ENCODE measurements at regions not wholly inside any gene's neighbourhood (a gene's known extent, or its start where the extent isn't known, plus 50 kb on each side); places are given as distances from the start of the nearest gene placed in this dataset.
"Not testable (repeated sequence)": the region's sequence is repeated elsewhere in the genome, so short reads cannot be mapped to it uniquely, and the experiment has no call there.

GRCh38 chr7:93048136-93048930 lies 69.4 kb downstream of the SAMD9 start:
- DNase-seq = peak; percentile 37

DNA sequence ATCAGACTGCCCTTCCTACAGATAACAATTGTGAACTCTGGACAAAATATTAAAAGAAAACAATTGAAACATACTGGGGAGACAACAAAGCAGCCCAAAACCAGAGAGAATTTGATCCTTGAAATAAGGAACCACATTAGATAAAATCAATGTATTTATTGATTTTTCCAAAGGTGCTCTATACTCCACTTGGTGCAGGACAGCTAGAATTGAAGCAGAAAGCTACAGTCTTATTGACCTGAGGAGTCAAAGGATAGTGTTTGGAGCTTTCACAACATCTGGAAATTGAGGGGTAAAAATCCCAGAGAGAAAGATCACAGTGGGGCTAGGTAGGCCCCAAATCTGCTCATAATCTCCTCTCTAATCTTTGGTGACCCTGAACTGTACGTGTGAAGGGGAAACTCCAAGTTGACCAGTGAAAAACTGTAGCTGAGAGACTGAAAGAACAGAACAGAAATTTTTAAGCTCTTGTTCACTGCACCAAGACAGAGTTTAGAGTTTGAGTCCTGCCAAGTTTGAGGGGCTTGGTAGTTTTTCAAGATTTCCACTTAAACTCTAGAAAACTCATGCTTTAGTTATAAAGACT lies 70.2 kb downstream of the SAMD9 start:
- no peak for DNase-seq

DNA sequence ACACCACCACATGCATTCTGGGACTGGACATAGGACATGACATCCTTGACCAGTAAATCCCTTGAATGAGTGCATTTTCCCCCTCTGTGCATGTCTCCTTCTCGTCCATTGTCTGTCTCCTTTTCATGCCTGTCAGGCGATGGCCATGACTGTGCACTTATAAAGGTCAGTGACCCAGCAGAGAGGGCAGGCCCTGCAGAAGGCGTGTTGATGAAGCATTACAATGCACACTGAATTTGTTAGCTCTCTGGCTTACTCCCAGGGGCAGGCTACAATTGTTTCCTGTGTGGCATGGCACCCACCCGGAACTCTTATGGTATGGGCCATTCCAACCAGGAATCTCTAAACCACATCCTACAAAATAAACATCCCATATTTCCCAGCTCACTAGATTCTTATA lies 71.1 kb downstream of the SAMD9 start:
- no peak for DNase-seq

DNA sequence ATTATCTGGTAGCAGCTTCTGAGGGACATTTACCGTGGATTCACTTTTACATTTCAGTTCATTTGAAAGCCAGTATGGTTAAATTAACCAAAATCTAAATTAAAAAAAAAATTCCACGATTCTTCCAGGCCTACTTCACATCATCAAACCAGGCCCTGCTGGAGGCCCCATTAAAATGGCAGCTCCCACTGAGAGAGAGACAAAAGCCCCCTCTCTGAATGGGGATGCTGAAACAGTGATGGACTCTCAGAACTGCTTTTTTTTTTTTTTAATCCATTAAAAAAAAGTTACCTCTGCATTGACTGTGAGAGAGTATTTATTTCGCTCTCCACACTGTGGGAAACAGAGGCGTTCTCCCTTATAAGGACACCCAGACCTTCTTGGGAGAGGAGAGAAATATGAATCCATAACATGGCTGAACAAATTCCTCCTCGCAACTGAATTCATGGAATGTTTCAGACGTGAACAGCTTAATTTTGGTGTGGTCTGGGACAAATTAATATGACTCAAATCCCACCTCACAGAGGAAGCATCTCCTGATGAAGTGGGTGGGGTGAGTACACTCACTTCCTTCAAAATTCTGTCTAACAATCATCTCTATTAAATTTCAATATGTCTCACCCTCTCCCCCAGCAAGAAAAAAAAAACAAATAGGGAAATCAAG lies 73.5 kb downstream of the SAMD9 start:
- peak; percentile 78 for DNase-seq

DNA sequence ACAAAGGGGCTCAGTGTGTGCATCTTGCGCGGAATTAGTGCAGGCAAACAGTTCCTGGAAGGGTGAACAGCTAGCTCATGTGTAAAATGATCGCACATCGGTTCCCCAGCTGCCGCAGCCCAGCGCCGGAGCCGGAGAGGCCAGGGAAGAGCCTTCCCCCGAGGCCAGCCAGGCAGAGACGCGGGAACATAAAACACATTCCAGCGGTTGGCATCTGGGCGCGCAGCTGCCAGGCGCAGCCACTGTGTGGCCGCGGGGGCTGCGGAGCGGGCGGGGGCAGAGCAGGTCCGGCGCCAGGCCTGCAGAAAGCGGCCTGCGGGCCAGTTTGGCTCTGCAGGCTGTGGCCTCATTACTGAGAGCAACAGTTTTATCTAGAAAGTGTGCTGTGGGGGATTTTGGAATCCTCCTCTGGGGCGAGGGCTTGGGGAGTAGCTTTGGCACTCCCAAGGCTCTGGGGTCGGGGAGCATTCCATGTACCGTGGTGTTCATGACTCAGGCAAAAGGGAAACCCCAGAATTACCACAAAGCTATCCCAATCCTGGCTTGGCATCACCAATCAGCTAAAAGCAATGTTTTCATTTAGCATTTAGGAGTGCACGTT lies 74.3 kb downstream of the SAMD9 start:
- peak; percentile 97 for DNase-seq

GRCh38 chr7:93040355-93040754 lies 77.4 kb downstream of the SAMD9 start:
- no peak for DNase-seq

DNA sequence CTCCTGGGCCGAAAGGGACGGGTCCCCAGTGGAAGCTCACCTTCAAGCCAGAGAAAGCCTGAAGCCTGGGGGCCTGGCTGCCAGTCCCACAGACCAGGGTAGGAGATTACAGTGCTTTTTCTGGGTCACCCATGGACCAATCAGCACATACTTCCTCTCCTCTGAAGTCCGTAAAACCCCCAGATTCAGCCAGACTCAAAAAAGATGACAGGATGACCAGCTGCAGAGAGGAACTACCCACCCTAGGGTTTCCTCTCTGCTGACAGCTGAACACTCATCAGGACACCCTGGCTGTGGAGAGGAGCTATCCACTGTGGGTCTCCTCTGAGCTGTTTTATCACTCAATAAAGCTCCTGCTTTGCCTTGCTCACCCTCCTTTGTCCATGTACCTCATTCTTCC lies 78.0 kb downstream of the SAMD9 start:
- no peak for DNase-seq

- no peak for DNase-seq
Measured at GRCh38 chr7:93039282-93039681, 78.5 kb downstream of the SAMD9 start.

GRCh38 chr7:93036807-93037206 lies 81.0 kb downstream of the SAMD9 start:
- no peak for DNase-seq

GRCh38 chr7:93036149-93036640 lies 81.6 kb downstream of the SAMD9 start:
- no peak for DNase-seq

- no peak for DNase-seq
Measured at GRCh38 chr7:93031795-93032194, 86.0 kb downstream of the SAMD9 start.

GRCh38 chr7:93030605-93031225 lies 87.1 kb downstream of the SAMD9 start:
- DNase-seq = no peak

DNA sequence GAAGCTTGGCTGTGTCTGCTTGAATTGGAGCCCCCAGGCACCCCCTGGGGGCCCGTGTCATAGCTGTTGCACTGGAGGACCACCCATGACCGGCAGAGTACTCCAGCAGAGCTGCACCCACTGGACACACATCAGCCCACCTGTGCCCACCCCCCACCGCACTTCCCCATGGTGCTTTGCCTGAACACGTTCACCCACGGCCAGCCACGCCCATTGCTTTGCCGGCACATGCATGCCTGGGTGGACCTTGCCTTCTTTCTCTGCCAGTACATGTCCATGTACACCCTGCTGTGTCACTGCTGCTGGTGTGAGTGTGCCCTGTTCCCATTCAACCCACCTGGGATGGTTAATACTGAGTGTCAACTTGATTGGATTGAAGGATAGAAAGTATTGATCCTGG lies 88.7 kb downstream of the SAMD9 start:
- DNase-seq = no peak

DNA sequence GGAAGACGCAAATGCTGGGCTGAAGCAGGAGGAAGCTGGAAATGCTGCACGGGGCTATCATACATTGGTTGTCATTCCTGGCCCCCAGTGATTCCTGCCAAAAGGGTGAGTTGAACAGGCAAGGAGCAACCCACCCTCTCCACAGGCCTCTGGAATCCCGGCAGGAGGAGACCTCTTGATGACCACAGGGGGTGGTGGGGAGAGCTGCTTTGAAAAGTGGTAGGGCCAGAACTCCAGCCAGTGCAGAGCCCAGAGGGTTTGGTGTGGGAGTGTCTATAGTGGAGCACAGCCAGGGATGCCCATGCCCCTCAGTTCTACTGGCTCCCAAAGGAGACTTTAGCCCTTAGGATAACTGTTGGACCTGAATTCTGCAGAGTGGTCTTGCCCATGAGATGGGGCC lies 89.2 kb downstream of the SAMD9 start:
- no peak for DNase-seq

GRCh38 chr7:93027044-93027443 lies 90.7 kb downstream of the SAMD9 start:
- no peak for DNase-seq

DNA sequence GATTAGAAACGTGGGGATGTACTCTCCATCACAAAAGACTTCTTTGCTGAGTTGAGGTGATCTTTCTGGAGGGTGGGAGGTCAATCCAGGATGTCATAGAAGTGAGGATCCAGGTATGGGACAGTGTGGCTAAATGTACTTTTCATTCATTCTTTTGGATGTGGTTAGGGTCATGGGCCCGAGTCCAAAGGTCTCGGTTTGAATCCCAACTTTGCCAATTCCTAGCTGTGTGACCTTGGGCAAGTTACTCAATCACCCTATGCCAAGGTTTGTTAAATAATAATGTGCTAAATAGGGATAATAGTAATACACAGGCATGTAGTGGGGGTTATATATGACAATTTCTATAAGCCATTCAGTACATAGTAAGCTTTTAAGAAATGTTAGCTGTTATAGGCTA lies 91.4 kb downstream of the SAMD9 start:
- DNase-seq = no peak

DNA sequence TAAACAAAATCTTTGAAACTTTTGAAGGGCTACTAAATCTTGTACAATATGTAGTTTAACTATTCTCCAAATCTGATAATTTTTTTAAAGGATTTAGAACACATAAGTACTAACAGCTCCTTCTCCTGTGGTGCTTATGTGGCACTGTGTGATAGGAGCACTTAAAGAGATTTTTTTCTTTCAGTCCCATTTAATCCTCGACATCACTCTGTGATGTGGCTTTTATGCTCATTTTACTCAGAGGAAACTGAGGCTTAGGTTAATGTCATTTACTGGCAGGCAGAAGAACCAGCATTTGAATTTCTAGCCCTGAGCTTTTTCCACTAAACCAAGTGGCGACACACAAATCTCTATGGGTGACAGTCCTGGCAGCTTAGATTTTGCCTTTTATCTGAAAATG lies 92.4 kb downstream of the SAMD9 start:
- DNase-seq = no peak

- not testable (repeated sequence) for DNase-seq
Measured at GRCh38 chr7:93022931-93023478, 94.8 kb downstream of the SAMD9 start.

- DNase-seq = no peak
Measured at GRCh38 chr7:93021748-93022147, 96.0 kb downstream of the SAMD9 start.

DNA sequence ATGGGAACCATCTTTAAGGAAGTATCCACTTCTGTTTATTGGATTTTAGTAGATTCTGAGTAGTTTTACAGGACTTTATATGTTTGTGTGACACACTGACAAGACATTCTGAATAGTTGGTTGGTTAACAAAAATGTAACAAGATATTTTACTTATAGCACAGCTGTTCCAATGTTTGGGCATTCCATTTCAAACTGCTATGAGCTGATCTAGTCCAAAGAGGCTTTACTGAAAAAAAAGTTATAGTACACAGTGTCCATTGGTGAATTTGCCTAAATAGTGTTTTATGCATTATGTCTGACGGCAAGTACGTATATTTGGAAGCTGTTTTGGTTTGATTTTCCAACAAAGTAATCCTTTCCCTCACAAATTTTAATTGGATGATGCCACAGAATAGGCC lies 99.1 kb downstream of the SAMD9 start:
- no peak for DNase-seq

DNA sequence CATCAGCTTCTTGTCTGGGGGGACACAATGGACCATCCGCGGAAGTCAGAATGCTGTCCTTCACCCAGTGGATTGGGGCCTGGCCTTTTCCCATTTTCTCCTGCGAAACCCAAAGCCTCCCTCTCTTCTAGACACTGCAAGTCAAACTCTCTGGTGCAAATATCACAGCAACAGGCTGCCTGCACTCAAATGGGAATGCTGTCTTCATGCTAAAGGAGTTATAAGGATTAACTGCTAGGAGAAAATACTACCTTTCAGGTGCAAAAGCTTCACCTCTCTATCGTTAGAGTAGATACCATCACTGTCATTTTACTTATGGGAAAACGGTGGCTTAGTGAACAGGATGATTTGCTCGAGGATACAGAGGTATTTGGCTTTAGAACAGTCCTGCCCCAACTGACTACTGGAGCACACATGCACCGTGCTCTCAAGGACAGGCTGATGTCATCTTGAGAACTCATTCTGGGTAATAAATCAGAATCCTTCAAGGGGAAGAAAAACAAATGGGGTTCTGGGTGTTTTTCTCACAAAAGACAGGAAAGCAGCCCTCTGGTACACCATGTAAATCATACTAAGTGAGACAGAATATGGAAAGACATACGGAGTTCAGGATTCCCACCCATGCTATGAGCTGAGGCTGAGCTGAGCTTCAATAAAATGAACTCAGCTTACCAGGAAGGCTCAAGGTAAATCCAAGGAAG lies 100.9 kb downstream of the SAMD9 start:
- DNase-seq = peak; percentile 34

Measured in EL (cell line).